Adrenal gland (tissue), 9 donors: ENCODE measurements at regions not wholly inside any gene's neighbourhood (a gene's known extent, or its start where the extent isn't known, plus 50 kb on each side); places are given as distances from the start of the nearest gene placed in this dataset.
"Not testable (repeated sequence)": the region's sequence is repeated elsewhere in the genome, so short reads cannot be mapped to it uniquely, and the experiment has no call there.

ENCODE experiments used
- DNase-seq, 7 donors: peaks; one replicate each; pipeline ENCODE4 v3.0.0-alpha.2; 2019 to 2020
- H3K27ac ChIP-seq, 5 donors: fragments of 200-600 bp; sonication (generic) in 4 of 5; 1 replicate in 3 of 5; 2 replicates in 2 of 5; pipeline versions ENCODE4 v1.5.1 to v1.8.0; 2016 to 2020; ENCODE audit warnings: mild to moderate bottlenecking in 1 of 5
- H3K27me3 ChIP-seq: fragments of 200-600 bp; 2 replicates; pipeline ENCODE4 v1.8.0; 2021
- H3K36me3 ChIP-seq, 2 donors: fragments of 200-600 bp; replicated peaks in 1 of 2; 1 replicate in 1 of 2; 2 replicates in 1 of 2; pipeline versions ENCODE4 v1.5.1 to v1.8.0; 2018 to 2022
- H3K4me1 ChIP-seq, 2 donors: fragments of 200-600 bp; replicated peaks in 1 of 2; 1 replicate in 1 of 2; 2 replicates in 1 of 2; pipeline versions ENCODE4 v1.5.1 to v1.8.0; 2018 to 2021
- H3K4me3 ChIP-seq, 4 donors: fragments of 200-600 bp; sonication (generic) in 3 of 4; one replicate each; pipeline ENCODE4 v1.5.1; 2016 to 2018
- H3K9me3 ChIP-seq, 3 donors: fragments of 200-600 bp; sonication (generic) in 1 of 3; replicated peaks in 1 of 3; 1 replicate in 2 of 3; 2 replicates in 1 of 3; pipeline versions ENCODE4 v1.5.1 to v1.8.0; 2016 to 2021
- POLR2A ChIP-seq, 2 donors: fragments of 450-650 bp; IDR thresholded peaks; one replicate each; pipeline ENCODE4 v1.6.1; 2017; ENCODE audit warnings: antibody characterized with exemption in 2 of 2, mild to moderate bottlenecking in 2 of 2, moderate library complexity in 1 of 2
- WGBS, 4 donors: extraction: QIAGEN DNeasy Blood & Tissue Kit in 2 of 4; methylation state at CpG; one replicate each; pipeline versions ENCODE4 v1.1.5 to v1.1.7; 2013 to 2017; 5-methylcytosine and 5-hydroxymethylcytosine counted together
- intact Hi-C, 2 donors: fragments of 100-400 bp; cut with DNase I; formaldehyde crosslinking; loops; one replicate each; pipeline versions ENCODE4 v1.14.1 to v1.15.0; 2022 to 2023
- TF ChIP-seq, protein P1 (sequence below), 6 experiments: fragments of 450-650 bp in 4 of 6; fragments of 200-600 bp in 2 of 6; sonication (generic) in 1 of 6; IDR thresholded peaks; 1 replicate in 5 of 6; 2 replicates in 1 of 6; pipeline versions ENCODE4 v1.5.1 to v1.8.0; 2016 to 2021; ENCODE audit warnings: antibody characterized with exemption in 6 of 6, mild to moderate bottlenecking in 2 of 6, moderate library complexity in 1 of 6
- donor health status: healthy with polysubstance abuse.
- donor health status: Bipolar disorder and iron deficiency.
- donor health status: DM: yes; HTN: yes; CAD: no.
- donor health status: DM: no; HTN: no; CAD: no.
- donor health status: DM: no; HTN: no; CAD: no.

DNA sequence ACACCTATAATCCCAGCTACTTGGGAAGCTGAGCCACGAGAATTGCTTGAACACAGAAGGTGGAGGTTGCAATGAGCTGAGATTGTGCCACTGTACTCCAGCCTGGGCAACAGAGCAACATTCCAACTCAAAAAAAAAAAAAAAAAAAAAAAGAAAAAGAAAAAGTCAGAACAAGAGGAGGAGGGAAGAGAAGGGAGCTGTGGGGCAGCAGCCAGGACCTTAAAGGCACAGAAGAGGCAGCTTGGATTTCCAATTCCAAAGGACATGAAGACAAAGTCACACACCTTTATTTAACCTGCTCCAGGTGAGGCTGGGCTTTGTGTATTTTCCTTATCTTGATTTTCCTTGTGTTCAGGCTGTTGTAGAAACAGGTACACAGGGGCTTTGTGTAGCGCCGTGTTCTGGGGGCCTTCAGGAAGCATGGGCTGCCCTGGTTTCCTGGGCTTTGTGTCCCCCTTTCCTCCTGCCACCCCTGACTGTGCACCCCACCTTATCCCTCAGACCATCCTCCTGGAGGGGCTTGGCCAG lies 97.2 kb downstream of the DEFB131A start:
- DNase-seq, H3K36me3 ChIP-seq, H3K4me3 ChIP-seq, H3K9me3 ChIP-seq, H3K27me3 ChIP-seq, H3K4me1 ChIP-seq, intact Hi-C loops, H3K27ac ChIP-seq: not testable (repeated sequence)
- WGBS, 4 donors = 63 to 77% (median 72%) methylated on average over 3 of the region's 3 CpGs

DNA sequence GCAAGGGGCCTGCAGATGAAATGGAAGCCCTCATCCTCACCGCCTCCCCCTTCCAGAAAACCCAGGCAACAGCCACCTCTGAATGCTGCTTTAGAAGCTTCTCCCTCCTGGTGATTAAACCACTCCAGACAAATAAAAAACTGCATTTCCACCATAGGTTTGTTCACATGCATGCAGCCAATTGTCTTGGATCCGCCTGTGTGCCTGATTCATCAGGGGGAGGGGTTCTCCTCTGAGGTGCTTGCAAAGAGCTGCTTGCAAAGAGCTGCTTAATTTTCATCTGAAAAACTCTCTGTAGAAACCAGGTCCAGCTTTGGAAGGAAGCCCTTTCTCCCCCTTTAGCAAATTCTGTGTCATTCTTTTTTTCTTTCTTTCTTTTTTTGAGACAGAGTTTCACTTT lies 100.6 kb downstream of the DEFB131A start:
- H3K27ac ChIP-seq, H3K36me3 ChIP-seq, H3K9me3 ChIP-seq, intact Hi-C loops, H3K27me3 ChIP-seq, H3K4me1 ChIP-seq, H3K4me3 ChIP-seq, DNase-seq: not testable (repeated sequence)
- 50 to 66% (median 62%) methylated on average over 2 of the region's 2 CpGs for WGBS, 4 donors

DNA sequence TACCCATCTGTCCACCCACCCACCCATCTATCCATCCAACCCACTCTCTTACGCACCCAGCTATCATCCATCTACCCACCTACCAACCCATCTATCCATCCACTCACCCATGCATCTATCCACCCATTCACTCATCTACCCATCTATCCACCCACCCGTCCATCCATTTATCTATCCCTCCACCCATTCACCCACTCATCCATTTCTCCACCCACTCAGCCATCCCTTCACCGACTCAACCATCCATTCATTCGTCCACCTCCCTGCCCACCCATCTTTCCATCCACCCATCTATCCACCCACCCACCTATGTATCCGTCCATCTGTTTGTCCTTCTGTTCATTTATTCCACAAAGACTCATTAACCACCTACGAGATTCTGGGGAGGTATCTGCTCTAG lies 103.3 kb downstream of the DEFB131A start:
- H3K9me3 ChIP-seq = not testable (repeated sequence)

DNA sequence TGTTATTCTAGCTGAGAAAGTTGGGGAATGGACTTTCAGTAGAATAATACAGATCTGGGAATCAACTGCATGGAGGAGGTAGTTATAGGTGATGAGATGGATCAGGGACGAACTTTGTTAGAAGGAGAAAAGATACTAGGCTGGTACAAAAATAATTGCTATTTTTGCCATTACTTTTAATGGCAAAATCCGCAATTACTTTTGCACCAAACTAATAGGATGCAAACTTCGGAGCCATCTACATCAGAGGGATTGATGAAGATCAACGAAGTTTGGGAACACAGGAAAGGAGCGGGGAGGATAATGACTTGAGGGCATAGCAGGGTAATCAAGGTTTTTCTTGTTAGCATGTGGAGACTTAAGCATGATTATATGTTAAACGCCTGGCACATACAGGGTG lies 111.9 kb downstream of the DEFB131A start:
- H3K4me1 ChIP-seq, H3K27me3 ChIP-seq, H3K36me3 ChIP-seq, H3K27ac ChIP-seq, intact Hi-C loops, H3K4me3 ChIP-seq, DNase-seq, H3K9me3 ChIP-seq: not testable (repeated sequence)
- 72 to 82% (median 76%) methylated on average over 6 of the region's 6 CpGs for WGBS, 4 donors

More for the DNA sequence above, 103.3 kb downstream of the DEFB131A start:
- 71 to 78% (median 74%) methylated on average over 6 of the region's 6 CpGs for WGBS, 4 donors
- H3K27me3 ChIP-seq, H3K36me3 ChIP-seq, H3K27ac ChIP-seq, intact Hi-C loops, DNase-seq, H3K4me3 ChIP-seq, H3K4me1 ChIP-seq: not testable (repeated sequence)

DNA sequence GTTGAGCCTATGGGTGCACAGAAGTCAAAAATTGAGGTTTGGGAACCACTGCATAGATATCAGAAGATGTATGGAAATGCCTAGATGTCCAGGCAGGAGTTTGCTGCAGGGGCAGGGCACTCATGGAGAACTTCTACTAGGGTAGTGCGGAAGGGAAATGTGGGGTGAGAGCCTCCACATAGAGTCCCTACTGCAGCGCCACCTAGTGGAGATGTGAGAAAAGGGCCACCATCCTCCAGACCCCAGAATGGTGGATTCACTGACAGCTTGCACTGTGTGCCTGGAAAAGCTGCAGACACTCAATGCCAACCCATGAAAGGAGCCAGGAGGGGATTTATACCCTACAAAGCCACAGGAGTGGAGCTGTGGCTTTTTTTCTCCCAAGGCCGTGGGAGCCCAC lies 133.7 kb downstream of the DEFB131A start:
- H3K4me3 ChIP-seq, H3K27ac ChIP-seq, H3K9me3 ChIP-seq, H3K36me3 ChIP-seq, H3K27me3 ChIP-seq, intact Hi-C loops, DNase-seq, H3K4me1 ChIP-seq: not testable (repeated sequence)
- WGBS, 4 donors = 35 to 58% (median 46%) methylated on average over 3 of the region's 3 CpGs

DNA sequence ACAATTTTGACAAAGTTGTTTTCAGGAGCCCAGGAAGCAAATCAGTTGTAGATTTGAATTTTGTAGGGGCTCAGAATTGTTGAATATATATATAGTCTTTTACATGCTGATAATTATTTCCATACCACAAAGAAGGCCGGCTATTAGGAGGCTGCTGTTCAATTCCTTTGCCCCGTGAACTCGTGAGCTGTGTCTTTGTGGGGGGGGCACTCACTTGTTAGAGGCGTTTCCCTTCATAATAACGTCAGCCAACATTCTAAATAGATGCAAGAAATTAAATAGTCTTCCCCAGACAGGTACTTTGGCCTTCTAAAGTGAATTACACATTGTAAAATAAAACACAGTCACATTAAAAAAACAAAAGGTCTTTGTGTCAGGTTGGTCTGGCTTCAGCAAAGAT lies 138.7 kb downstream of the DEFB131A start:
- H3K4me1 ChIP-seq, H3K27ac ChIP-seq, DNase-seq, H3K9me3 ChIP-seq, H3K4me3 ChIP-seq, intact Hi-C loops, H3K27me3 ChIP-seq, H3K36me3 ChIP-seq: not testable (repeated sequence)
- 55 to 64% (median 61%) methylated on average over 5 of the region's 5 CpGs for WGBS, 4 donors

DNA sequence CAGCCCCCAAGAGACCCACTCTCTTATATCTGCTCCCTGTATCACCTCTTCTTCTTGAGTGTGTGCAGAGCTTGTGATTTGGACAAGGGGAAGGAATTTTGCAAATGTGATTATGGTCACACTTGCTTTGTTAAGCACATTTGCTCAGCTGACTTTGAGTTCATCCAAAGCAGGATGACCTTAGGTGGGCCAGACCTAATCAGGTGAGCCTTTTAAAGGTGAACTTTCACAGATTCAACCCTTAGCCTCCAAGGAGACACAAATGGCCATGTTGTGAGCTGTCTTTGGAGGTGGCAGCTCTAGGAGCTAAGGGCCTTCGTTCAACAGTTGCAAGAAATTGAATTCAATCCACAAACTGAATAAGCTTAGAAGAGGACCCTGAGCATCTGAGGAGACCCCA lies 147.8 kb downstream of the DEFB131A start:
- H3K27ac ChIP-seq = no peak overlapping the region
- H3K36me3 ChIP-seq = no peaks in the 10 kb centered on the region
- intact Hi-C loops = no loop called here
- TF ChIP-seq, protein P1, sequence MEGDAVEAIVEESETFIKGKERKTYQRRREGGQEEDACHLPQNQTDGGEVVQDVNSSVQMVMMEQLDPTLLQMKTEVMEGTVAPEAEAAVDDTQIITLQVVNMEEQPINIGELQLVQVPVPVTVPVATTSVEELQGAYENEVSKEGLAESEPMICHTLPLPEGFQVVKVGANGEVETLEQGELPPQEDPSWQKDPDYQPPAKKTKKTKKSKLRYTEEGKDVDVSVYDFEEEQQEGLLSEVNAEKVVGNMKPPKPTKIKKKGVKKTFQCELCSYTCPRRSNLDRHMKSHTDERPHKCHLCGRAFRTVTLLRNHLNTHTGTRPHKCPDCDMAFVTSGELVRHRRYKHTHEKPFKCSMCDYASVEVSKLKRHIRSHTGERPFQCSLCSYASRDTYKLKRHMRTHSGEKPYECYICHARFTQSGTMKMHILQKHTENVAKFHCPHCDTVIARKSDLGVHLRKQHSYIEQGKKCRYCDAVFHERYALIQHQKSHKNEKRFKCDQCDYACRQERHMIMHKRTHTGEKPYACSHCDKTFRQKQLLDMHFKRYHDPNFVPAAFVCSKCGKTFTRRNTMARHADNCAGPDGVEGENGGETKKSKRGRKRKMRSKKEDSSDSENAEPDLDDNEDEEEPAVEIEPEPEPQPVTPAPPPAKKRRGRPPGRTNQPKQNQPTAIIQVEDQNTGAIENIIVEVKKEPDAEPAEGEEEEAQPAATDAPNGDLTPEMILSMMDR (IDR thresholded peaks at IDR 0.05) = no peak
- no peak for TF ChIP-seq POLR2A (IDR thresholded peaks at IDR 0.05)
- no peaks in the 10 kb centered on the region for H3K27me3 ChIP-seq
- no peaks in the 10 kb centered on the region for H3K9me3 ChIP-seq
- no peaks in the 10 kb centered on the region for H3K4me1 ChIP-seq
- DNase-seq = no peak
- no peak overlapping the region for H3K4me3 ChIP-seq
- WGBS, 4 donors = 77 to 88% (median 81%) methylated on average over 1 of the region's 1 CpG
